ENCODE measurements at regions not wholly inside any gene's neighbourhood (a gene's known extent, or its start where the extent isn't known, plus 50 kb on each side); places are given as distances from the start of the nearest gene placed in this dataset.

DNA sequence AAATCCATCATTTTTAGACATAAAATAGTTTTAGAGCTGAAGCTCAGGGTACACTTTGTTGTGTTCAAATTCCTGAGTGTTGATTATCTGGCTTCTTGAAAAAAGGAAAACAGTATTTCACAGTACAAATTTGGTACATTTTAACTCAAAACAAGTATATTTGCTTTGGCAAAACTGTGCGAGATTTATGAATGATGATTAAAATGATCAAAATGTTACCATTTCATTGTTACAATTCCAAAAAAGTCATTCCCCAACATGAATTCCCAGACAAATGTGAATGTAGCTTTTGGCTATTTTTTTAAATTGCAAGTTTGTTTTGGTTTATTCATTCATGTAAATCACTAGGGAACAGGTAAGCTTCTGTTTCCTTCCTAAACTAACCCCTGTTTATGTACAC lies 347.4 kb upstream of the DCBLD2 start:
- TF ChIP-seq CTCF (IDR thresholded peaks at IDR 0.05): no peak
- no peak for TF ChIP-seq EZH2 (IDR thresholded peaks at IDR 0.05)
- TF ChIP-seq EZH2phosphoT487 (IDR thresholded peaks at IDR 0.05): no peak

Measured in neural progenitor cell (in vitro differentiated cells).